ENCODE measurements at regions not wholly inside any gene's neighbourhood (a gene's known extent, or its start where the extent isn't known, plus 50 kb on each side); places are given as distances from the start of the nearest gene placed in this dataset.

DNA sequence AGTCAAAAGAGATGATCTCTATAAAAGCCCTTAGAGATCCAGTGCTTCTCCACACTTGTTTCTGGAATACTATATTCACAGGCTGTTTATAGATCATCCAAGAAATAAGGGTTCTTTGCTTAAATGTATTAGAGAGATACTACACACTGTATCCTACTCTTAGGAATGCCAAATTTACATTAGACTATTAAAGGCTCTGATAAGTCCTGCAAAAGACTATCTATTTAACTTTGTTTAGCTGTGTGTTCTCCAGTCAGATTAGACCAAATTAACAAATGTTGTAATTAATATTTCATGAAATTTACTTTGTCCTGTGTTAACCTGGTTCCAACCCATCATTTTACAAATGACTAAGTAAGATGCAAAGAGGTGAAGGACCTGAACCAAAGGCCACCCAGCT, 260.5 kb upstream of the ZIC3 start:
- H3K27me3 ChIP-seq = no peaks in the 10 kb centered on the region
- no peak overlapping the region for H3K27ac ChIP-seq
- H3K4me1 ChIP-seq = no peaks in the 10 kb centered on the region
- DNase-seq = no peak
- no peaks in the 10 kb centered on the region for H3K9me3 ChIP-seq (replicated peaks)
- H3K4me3 ChIP-seq = no peak overlapping the region
- no peaks in the 10 kb centered on the region for H3K36me3 ChIP-seq

DNA sequence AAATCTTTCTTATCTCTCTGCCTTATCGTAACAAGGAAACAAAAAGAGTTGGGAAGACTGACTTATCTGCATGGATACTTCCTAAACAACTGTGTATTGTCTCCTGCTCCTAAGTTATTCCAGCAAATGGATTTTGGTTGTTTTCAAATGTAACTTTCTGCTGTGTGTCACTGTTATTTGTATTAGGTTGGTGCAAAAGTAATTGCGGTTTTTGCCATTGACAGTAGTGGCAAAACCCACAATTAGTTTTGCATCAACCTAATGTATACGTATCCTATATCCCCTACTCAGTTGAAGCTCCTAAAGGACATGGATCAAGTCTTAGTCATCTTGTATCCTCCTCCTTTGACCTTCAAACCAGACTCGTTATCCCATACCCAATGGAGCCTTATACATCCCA, 263.4 kb upstream of the GPR101 start:
- no peaks in the 10 kb centered on the region for H3K4me1 ChIP-seq
- no peak overlapping the region for H3K4me3 ChIP-seq
- H3K36me3 ChIP-seq = no peaks in the 10 kb centered on the region

GRCh38 chrX:137290011-137290410, 256.2 kb upstream of the GPR101 start:
- H3K4me1 ChIP-seq = no peaks in the 10 kb centered on the region
- H3K4me3 ChIP-seq = no peak overlapping the region
- no peak overlapping the region for H3K27ac ChIP-seq
- H3K9me3 ChIP-seq (replicated peaks) = no peaks in the 10 kb centered on the region
- no peaks in the 10 kb centered on the region for H3K36me3 ChIP-seq
- no peak for DNase-seq
- no peaks in the 10 kb centered on the region for H3K27me3 ChIP-seq

More for the DNA sequence above, 263.4 kb upstream of the GPR101 start:
- Histone ChIP-seq H3K9me3 (replicated peaks) (no peaks in the 10 kb centered on the region), H3K27ac (no peak overlapping the region), H3K27me3 (no peaks in the 10 kb centered on the region)
- no peak for DNase-seq

DNA sequence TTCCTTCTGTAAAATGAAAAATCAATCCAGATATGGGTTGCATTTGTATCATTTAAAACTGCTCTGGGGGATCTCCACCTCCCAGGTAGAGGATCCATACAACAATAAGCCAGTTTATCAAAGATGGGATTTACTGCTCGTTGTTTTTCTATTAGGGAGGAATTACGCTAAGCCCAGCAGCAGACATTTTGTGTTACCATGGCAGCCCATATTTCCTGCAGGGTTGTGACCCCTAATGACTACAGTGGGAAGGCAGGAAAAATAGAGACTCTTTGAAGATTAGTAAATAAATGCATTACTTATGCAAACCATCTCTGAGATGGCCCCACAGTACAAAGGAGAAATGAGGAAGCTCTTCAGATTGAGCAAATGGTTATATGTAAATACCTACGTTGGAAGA, 253.4 kb upstream of the GPR101 start:
- Histone ChIP-seq H3K4me3 (no peak overlapping the region), H3K27ac (no peak overlapping the region), H3K27me3 (no peaks in the 10 kb centered on the region), H3K4me1 (no peaks in the 10 kb centered on the region), H3K9me3 (replicated peaks) (no peaks in the 10 kb centered on the region), H3K36me3 (no peaks in the 10 kb centered on the region)
- no peak for DNase-seq

DNA sequence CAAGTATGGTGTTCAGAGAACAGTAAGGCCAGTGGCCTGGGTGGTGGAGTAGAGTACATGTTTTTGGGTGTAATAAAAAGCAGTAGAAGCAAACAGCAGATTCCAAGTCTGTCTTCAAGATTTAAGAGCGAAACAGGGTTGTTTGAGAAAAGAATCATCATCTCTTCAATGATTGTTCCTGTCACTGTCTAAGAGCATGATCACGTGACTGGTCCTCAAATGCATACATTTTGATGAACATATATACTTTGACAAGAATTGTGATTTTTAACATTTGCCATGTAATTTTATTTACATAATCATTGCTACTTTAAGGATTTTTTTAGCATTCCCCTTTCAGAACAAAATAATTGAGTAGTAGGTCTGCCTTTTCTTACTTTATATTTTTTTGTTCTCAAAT, 252.6 kb upstream of the GPR101 start:
- DNase-seq = no peak
- H3K36me3 ChIP-seq = no peaks in the 10 kb centered on the region

DNA sequence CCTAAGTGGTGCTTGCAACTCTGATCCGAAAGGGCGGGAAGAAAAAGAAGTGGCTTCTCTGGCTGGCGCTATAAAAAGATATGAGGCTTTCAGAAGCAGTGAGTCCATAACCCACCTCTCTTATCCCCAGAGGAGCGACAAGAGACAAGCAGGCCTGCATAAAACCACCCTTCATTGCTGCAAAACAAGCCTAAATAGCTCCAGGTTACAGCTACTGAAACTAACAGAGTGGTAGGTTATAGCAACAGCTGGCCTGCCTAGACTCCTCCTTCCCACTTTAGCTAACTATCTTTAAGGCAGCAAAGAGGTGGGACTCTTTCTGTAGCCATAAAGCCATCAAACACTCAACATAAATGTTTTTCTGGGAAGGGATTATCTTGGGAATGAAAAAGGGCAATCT, 245.0 kb upstream of the GPR101 start:
- no peak for DNase-seq
- H3K27me3 ChIP-seq = no peaks in the 10 kb centered on the region
- no peak overlapping the region for H3K27ac ChIP-seq
- no peaks in the 10 kb centered on the region for H3K36me3 ChIP-seq
- H3K9me3 ChIP-seq (replicated peaks) = no peaks in the 10 kb centered on the region
- H3K4me1 ChIP-seq = no peaks in the 10 kb centered on the region
- H3K4me3 ChIP-seq = no peak overlapping the region

More for the DNA sequence above, 252.6 kb upstream of the GPR101 start:
- Histone ChIP-seq H3K4me3 (no peak overlapping the region), H3K9me3 (replicated peaks) (no peaks in the 10 kb centered on the region), H3K4me1 (no peaks in the 10 kb centered on the region), H3K27ac (no peak overlapping the region), H3K27me3 (no peaks in the 10 kb centered on the region)

GRCh38 chrX:137263374-137263773, 229.6 kb upstream of the GPR101 start:
- Histone ChIP-seq H3K36me3 (no peaks in the 10 kb centered on the region), H3K27ac (no peak overlapping the region), H3K27me3 (no peaks in the 10 kb centered on the region), H3K4me3 (no peak overlapping the region), H3K4me1 (no peaks in the 10 kb centered on the region), H3K9me3 (replicated peaks) (no peaks in the 10 kb centered on the region)
- DNase-seq = no peak

DNA sequence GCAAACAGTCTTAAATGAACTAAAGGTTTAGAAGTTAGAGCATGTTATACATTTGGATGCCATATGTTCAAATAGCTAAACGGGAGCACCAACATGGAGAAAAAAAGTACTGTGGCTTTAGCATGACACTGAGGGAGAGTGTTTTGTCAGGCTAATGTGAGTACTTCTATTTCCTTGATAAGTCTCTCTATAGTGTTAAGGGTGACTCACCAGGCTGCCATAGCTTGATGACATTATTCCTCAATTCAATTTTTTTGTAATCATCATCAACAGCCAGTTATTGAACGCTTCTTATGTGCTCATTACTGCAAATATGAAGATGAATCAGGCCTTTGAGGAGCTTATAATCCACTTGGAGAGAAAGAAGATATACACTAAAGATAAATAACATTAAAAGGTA, 211.4 kb upstream of the GPR101 start:
- Histone ChIP-seq H3K27ac (no peak overlapping the region), H3K9me3 (replicated peaks) (no peaks in the 10 kb centered on the region), H3K4me1 (no peaks in the 10 kb centered on the region), H3K27me3 (no peaks in the 10 kb centered on the region), H3K36me3 (no peaks in the 10 kb centered on the region), H3K4me3 (no peak overlapping the region)
- DNase-seq = no peak

GRCh38 chrX:137236837-137237236, 203.0 kb upstream of the GPR101 start:
- Histone ChIP-seq H3K27ac (no peak overlapping the region), H3K27me3 (no peaks in the 10 kb centered on the region), H3K36me3 (no peaks in the 10 kb centered on the region), H3K4me3 (no peak overlapping the region), H3K9me3 (replicated peaks) (no peaks in the 10 kb centered on the region), H3K4me1 (no peaks in the 10 kb centered on the region)
- DNase-seq = no peak

GRCh38 chrX:137234651-137235402, 201.0 kb upstream of the GPR101 start:
- no peak for DNase-seq
- Histone ChIP-seq H3K27ac (no peak overlapping the region), H3K27me3 (no peaks in the 10 kb centered on the region), H3K36me3 (no peaks in the 10 kb centered on the region), H3K9me3 (replicated peaks) (no peaks in the 10 kb centered on the region), H3K4me1 (no peaks in the 10 kb centered on the region), H3K4me3 (no peak overlapping the region)

- H3K27ac ChIP-seq = no peak overlapping the region
- H3K36me3 ChIP-seq = no peaks in the 10 kb centered on the region
- H3K4me3 ChIP-seq = no peak overlapping the region
- no peaks in the 10 kb centered on the region for H3K9me3 ChIP-seq (replicated peaks)
- no peaks in the 10 kb centered on the region for H3K4me1 ChIP-seq
- DNase-seq = no peak
- no peaks in the 10 kb centered on the region for H3K27me3 ChIP-seq
Observed at GRCh38 chrX:137233478-137233877, 199.7 kb upstream of the GPR101 start.

- no peaks in the 10 kb centered on the region for H3K27me3 ChIP-seq
- H3K36me3 ChIP-seq = no peaks in the 10 kb centered on the region
- no peak for DNase-seq
- no peak overlapping the region for H3K27ac ChIP-seq
- H3K9me3 ChIP-seq (replicated peaks) = no peaks in the 10 kb centered on the region
- H3K4me3 ChIP-seq = no peak overlapping the region
- H3K4me1 ChIP-seq = no peaks in the 10 kb centered on the region
Observed at GRCh38 chrX:137227151-137227550, 193.4 kb upstream of the GPR101 start.

- Histone ChIP-seq H3K27ac (no peak overlapping the region), H3K36me3 (no peaks in the 10 kb centered on the region), H3K4me3 (no peak overlapping the region), H3K27me3 (no peaks in the 10 kb centered on the region), H3K9me3 (replicated peaks) (no peaks in the 10 kb centered on the region), H3K4me1 (no peaks in the 10 kb centered on the region)
- no peak for DNase-seq
Observed at GRCh38 chrX:137215467-137215866, 181.7 kb upstream of the GPR101 start.

GRCh38 chrX:137212078-137212632, 178.4 kb upstream of the GPR101 start:
- Histone ChIP-seq H3K9me3 (replicated peaks) (no peaks in the 10 kb centered on the region), H3K4me1 (no peaks in the 10 kb centered on the region), H3K27ac (no peak overlapping the region), H3K36me3 (no peaks in the 10 kb centered on the region), H3K27me3 (no peaks in the 10 kb centered on the region), H3K4me3 (no peak overlapping the region)
- no peak for DNase-seq

DNA sequence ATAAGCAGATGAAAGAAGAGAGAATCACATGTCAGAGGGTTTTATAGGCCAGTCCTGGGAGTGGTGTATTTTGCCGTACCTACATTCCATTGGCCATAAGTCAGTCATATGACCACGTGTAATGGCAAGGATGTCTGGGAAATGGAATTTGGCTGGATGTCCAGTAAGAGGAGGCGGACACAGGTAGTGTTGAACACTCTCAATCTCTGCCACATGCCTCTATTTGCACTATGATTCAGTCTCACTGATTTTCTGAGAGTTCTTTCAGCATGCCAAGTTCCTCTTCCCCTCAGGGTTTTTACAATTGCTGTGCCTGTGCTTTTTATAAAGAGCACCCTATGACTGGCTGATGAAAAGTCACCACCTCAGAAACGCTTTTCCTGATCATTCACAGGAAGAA, 164.2 kb upstream of the GPR101 start:
- no peaks in the 10 kb centered on the region for H3K27me3 ChIP-seq
- no peaks in the 10 kb centered on the region for H3K36me3 ChIP-seq
- no peaks in the 10 kb centered on the region for H3K9me3 ChIP-seq (replicated peaks)
- H3K27ac ChIP-seq = no peak overlapping the region
- H3K4me1 ChIP-seq = no peaks in the 10 kb centered on the region
- DNase-seq = no peak
- H3K4me3 ChIP-seq = no peak overlapping the region

DNA sequence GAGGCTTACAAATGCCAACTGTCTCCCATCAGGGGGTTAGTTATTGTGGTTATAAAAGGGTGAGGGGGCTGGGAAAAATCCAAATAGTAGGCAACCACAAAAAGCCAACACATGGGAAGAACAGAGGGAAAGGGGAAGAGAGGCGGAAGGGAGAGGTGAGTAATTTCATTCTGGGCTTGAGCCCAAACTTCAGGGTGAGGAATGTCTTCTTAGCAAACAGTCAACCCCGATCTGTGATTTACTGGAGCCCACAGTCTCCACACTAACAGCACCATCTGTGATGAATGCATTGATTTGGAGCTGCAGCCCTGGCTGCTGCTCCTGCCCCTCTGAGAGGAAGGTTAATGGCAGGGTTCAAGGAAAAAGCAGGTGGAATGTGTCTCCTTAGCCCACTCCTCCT, 162.2 kb upstream of the GPR101 start:
- no peaks in the 10 kb centered on the region for H3K36me3 ChIP-seq
- no peak overlapping the region for H3K4me3 ChIP-seq
- H3K27me3 ChIP-seq = no peaks in the 10 kb centered on the region
- no peaks in the 10 kb centered on the region for H3K4me1 ChIP-seq
- no peak for DNase-seq
- no peaks in the 10 kb centered on the region for H3K9me3 ChIP-seq (replicated peaks)
- H3K27ac ChIP-seq = no peak overlapping the region
